H54 (cell line): ENCODE measurements at regions not wholly inside any gene's neighbourhood (a gene's known extent, or its start where the extent isn't known, plus 50 kb on each side); places are given as distances from the start of the nearest gene placed in this dataset.
"Not testable (repeated sequence)": the region's sequence is repeated elsewhere in the genome, so short reads cannot be mapped to it uniquely, and the experiment has no call there.

Experiments
- DNase-seq: peaks from one replicate; pipeline ENCODE4 v3.0.0; 2011; ENCODE audit warnings: low spot score, mixed read lengths; ENCODE audit not compliant: insufficient read length
- FAIRE-seq: peaks from 3 replicates; lab custom pipeline; 2011; peaks lifted over from hg19 to GRCh38; lab: Jason Lieb, UNC
- POLR2A ChIP-seq: IDR thresholded peaks from 2 replicates; pipeline ENCODE4 v1.6.1; 2011; ENCODE audit warnings: low read depth, mild to moderate bottlenecking, low read length

DNA sequence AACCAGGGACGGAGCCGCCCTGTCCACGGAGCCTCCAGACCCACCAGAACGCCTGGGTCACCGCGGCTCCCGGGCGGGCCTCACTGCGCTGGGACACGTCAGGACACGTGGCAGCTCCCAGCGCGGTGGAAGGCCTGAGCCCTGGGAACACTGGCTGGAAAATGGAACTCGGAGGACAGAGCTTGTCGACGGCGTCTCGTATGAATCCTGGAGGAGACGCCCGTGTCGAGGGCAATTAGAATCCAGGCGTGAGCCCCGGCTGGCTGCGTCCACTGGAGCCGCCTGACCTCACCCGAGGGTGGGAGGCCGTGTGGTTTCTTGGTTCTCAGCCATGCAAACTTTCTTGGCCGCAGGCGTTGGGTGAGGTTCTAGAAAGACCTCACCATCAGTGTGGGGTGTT is 173.9 kb downstream of the LAT start:
- TF ChIP-seq POLR2A: no peak
- DNase-seq (no peak), FAIRE-seq (no peak)

- not testable (repeated sequence) for DNase-seq, FAIRE-seq
Measured at GRCh38 chr16:29158031-29158784, 173.4 kb downstream of the LAT start.

- DNase-seq: peak; percentile 49
- peak; percentile 15 for FAIRE-seq
Measured at GRCh38 chr16:29157051-29157923, 172.4 kb downstream of the LAT start.

- TF ChIP-seq POLR2A: no peak
- no peak for FAIRE-seq
- no peak for DNase-seq
Measured at GRCh38 chr16:29156511-29156910, 171.7 kb downstream of the LAT start.

GRCh38 chr16:29155866-29156200 is 171.0 kb downstream of the LAT start:
- not testable (repeated sequence) for FAIRE-seq, DNase-seq

DNA sequence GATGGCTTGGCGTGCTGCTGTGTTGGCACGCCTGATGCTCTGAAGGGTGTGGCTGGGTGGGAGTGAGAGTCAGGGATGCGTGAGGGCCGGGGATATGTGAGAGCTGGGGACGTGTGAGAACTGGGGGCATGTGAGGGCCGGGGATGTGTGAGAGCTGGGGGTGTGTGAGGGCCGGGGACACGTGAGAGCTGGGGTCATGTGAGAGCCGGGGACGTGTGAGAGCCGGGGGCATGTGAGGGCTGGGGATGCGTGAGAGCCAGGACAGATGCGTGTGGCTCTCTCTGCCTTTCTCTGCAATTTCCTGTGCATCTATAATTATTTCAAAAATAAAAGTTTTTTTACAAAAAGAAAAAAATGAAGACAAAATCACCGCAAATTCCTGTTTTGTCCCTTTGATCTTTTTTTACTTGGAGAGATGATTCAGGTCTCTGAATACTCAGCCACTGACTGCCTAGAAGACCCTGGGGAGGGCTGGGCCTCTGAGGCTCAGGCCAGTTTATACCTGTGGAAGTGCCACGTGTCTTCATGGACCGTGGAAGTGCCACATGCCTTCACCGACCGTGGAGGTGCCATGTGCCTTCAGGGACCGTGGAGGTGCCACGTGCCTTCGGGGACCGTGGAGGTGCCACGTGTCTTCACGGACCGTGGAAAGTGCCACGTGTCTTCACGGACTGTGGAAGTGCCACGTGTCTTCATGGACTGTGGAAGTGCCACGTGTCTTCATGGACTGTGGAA is 170.4 kb downstream of the LAT start:
- not testable (repeated sequence) for DNase-seq, FAIRE-seq

- no peak for FAIRE-seq
- no peak for DNase-seq
- TF ChIP-seq POLR2A: no peak
Measured at GRCh38 chr16:29154676-29155121, 169.8 kb downstream of the LAT start.

DNA sequence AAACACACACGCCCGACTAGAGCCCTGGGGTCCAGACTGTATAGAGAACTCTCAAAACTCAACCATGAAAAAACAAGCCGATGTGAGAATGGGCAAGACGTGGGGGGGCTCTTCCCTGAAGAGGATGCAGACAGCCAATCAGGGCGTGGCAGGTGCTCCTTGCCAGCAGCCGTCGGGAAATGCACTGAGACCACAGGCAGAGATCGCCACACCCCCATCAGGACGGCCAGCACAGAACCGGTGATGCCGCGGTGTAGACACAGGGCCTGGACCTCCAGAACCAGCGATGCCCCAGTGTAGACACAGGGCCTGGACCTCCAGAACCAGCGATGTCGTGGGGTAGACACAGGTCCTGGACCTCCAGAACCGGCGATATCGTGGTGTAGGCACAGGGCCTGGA is 169.2 kb downstream of the LAT start:
- TF ChIP-seq POLR2A: no peak
- FAIRE-seq (no peak), DNase-seq (no peak)

DNA sequence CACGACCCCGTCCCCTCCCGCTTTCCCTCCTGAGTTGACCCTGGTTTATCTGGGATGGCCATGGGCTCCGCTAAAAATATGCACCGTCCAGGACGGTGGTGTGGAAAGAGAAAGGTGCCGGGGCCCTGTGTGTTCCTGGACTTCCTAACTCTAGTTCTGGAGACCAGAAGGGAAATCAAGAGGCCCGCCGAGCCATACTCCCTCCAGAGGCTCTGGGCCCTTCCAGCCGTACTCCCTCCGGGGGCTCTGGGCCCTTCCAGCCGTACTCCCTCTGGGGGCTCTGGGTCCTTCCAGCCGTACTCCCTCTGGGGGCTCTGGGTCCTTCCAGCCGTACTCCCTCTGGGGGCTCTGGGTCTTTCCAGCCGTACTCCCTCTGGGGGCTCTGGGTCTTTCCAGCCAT is 168.5 kb downstream of the LAT start:
- DNase-seq, FAIRE-seq: not testable (repeated sequence)

- not testable (repeated sequence) for FAIRE-seq, DNase-seq
Measured at GRCh38 chr16:29152544-29153031, 167.7 kb downstream of the LAT start.

DNA sequence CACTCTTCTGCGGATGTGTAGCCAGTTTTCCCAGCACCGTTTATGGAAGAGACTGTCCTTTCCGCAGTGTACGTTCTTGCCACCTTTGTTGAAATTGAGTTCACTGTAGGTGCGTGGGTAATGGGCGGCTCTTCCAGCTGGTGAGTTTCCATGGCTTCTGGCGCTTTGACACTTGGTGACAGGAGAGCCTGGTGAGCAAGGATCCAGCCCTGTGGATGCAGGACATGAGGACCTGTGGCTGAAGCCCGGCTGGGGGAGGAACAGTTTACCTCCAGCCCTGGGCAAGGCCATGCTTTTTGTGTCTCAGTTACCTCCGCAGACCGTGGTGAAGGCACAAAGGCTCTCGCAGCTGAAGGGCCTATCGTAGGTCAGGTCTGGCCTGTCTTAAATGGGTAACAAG is 166.5 kb downstream of the LAT start:
- DNase-seq (no peak), FAIRE-seq (no peak)
- TF ChIP-seq POLR2A: no peak

DNA sequence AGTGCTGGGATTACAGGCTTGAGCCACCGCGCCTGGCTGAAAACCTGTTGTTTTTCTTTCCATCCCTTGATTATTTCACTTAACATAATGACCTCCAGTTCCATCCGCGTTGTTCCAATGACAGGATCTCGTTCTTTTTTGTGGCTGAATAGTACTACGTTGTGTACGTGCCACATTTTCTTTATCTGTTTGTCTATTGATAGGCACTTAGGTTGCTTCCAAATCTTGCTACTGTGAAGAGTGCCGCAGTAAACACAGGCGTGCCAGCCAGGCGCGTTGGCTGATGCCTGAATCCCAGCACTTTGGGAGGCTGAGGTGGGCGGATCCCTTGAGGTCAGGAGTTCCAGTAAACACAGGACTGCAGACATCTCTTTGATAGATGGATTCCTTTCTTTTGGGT is 165.1 kb downstream of the LAT start:
- not testable (repeated sequence) for FAIRE-seq

DNA sequence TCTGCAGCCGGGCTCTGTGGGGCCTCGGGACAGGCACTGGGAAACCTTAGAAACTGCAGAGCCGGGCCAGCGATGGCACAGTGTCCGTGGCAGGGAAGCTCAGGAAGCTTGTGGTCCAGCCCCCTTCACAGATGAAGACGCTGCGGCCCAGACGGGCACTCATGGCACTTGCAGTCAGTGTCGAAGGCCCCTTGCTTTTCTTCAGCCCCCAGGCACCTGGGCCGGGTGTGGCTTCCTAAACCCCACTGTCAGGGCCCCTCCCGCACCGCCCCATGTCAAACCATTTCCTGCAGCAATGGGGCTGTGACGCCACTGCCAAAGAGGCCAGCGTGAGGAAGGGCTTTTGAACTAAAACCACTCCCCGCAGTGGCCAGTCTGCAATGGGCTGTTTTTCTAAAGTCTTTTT is 164.0 kb downstream of the LAT start:
- TF ChIP-seq POLR2A: no peak
- FAIRE-seq (no peak), DNase-seq (no peak)

More for the DNA sequence above, 165.1 kb downstream of the LAT start:
- not testable (repeated sequence) for DNase-seq

DNA sequence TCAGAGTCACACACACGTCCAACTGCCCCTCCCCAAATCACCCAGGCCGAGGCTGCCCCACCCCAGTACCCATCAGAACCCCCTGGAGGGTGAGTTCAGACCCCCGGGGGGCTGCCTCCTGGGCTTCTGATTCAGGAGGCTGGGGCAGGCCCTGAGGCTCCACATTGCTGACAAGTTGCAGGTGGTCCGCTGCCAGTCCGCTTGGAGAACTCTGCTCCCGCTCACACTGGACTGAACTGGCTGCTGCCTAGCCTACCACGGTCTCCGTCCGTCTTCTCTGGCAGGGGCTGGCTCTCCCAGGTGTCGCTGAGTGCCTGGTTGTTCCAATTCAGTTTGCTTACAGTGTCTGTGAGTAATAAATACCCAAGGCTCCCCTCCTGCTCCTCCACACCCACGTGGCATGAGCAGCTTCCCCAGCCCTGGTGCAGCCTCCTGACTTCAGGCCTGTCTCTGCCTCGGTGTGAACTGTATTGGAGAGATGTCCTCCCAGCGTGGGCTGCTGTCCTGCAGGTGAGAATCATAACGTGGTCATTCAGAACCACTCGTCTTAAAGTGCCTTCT is 163.4 kb downstream of the LAT start:
- FAIRE-seq (no peak), DNase-seq (no peak)
- no peak for TF ChIP-seq POLR2A

- DNase-seq, FAIRE-seq: not testable (repeated sequence)
Measured at GRCh38 chr16:29147710-29148109, 162.9 kb downstream of the LAT start.

- not testable (repeated sequence) for FAIRE-seq, DNase-seq
Measured at GRCh38 chr16:29146808-29147643, 162.2 kb downstream of the LAT start.
